Endothelial cell (in vitro differentiated cells): ENCODE measurements at regions not wholly inside any gene's neighbourhood (a gene's known extent, or its start where the extent isn't known, plus 50 kb on each side); places are given as distances from the start of the nearest gene placed in this dataset.
"Not testable (repeated sequence)": the region's sequence is repeated elsewhere in the genome, so short reads cannot be mapped to it uniquely, and the experiment has no call there.

ENCODE experiments used
- DNase-seq: peaks from one replicate; pipeline ENCODE4 v3.0.0; 2021; ENCODE audit warnings: low spot score
- H3K27ac Mint-ChIP-seq: one replicate; pipeline ENCODE4 v1.8.0; 2021; ENCODE audit warnings: mixed read lengths, inconsistent platforms; ENCODE audit not compliant: unreplicated experiment
- H3K27me3 Mint-ChIP-seq: one replicate; pipeline ENCODE4 v1.8.0; 2021; ENCODE audit warnings: mild to moderate bottlenecking, moderate library complexity, mixed read lengths, inconsistent platforms; ENCODE audit not compliant: unreplicated experiment
- H3K36me3 Mint-ChIP-seq: one replicate; pipeline ENCODE4 v1.8.0; 2021; ENCODE audit warnings: mild to moderate bottlenecking, low read depth, mixed read lengths, inconsistent platforms; ENCODE audit not compliant: unreplicated experiment
- H3K4me1 Mint-ChIP-seq: one replicate; pipeline ENCODE4 v1.8.0; 2021; ENCODE audit warnings: mild to moderate bottlenecking, mixed read lengths, inconsistent platforms; ENCODE audit not compliant: unreplicated experiment
- H3K4me3 Mint-ChIP-seq: one replicate; pipeline ENCODE4 v1.8.0; 2021; ENCODE audit warnings: mild to moderate bottlenecking, mixed read lengths, inconsistent platforms; ENCODE audit not compliant: unreplicated experiment
- H3K9me3 Mint-ChIP-seq: one replicate; pipeline ENCODE4 v1.8.0; 2021; ENCODE audit warnings: mixed read lengths, inconsistent platforms; ENCODE audit not compliant: unreplicated experiment
- CTCF ChIP-seq: fragments of 200-600 bp; sonication (generic); IDR thresholded peaks from one replicate; pipeline ENCODE4 v1.5.0; 2021; ENCODE audit warnings: antibody characterized with exemption; ENCODE audit not compliant: unreplicated experiment

- no peak overlapping the region for H3K27ac Mint-ChIP-seq
- H3K27me3 Mint-ChIP-seq, result no peaks in the 10 kb centered on the region
- DNase-seq, result no peak
- no peaks in the 10 kb centered on the region for H3K36me3 Mint-ChIP-seq
- no peaks in the 10 kb centered on the region for H3K4me1 Mint-ChIP-seq
- H3K4me3 Mint-ChIP-seq, result no peak overlapping the region
- TF ChIP-seq CTCF, result no peak
- no peaks in the 10 kb centered on the region for H3K9me3 Mint-ChIP-seq
Measured at GRCh38 chrX:128698573-128699181, 646.5 kb upstream of the ACTRT1 start.

GRCh38 chrX:128691872-128692271, 639.7 kb upstream of the ACTRT1 start:
- no peaks in the 10 kb centered on the region for H3K4me1 Mint-ChIP-seq
- no peaks in the 10 kb centered on the region for H3K9me3 Mint-ChIP-seq
- H3K27ac Mint-ChIP-seq, result no peak overlapping the region
- no peaks in the 10 kb centered on the region for H3K27me3 Mint-ChIP-seq
- no peaks in the 10 kb centered on the region for H3K36me3 Mint-ChIP-seq
- TF ChIP-seq CTCF, result no peak
- H3K4me3 Mint-ChIP-seq, result no peak overlapping the region
- no peak for DNase-seq

- no peak overlapping the region for H3K27ac Mint-ChIP-seq
- H3K27me3 Mint-ChIP-seq, result no peaks in the 10 kb centered on the region
- no peak for DNase-seq
- H3K36me3 Mint-ChIP-seq, result no peaks in the 10 kb centered on the region
- no peaks in the 10 kb centered on the region for H3K9me3 Mint-ChIP-seq
- no peak overlapping the region for H3K4me3 Mint-ChIP-seq
- no peak for TF ChIP-seq CTCF
- H3K4me1 Mint-ChIP-seq, result no peaks in the 10 kb centered on the region
Measured at GRCh38 chrX:128685387-128685786, 633.2 kb upstream of the ACTRT1 start.

GRCh38 chrX:128676651-128677050, 624.4 kb upstream of the ACTRT1 start:
- no peak overlapping the region for H3K27ac Mint-ChIP-seq
- H3K9me3 Mint-ChIP-seq, result no peaks in the 10 kb centered on the region
- H3K27me3 Mint-ChIP-seq, result no peaks in the 10 kb centered on the region
- H3K4me1 Mint-ChIP-seq, result no peaks in the 10 kb centered on the region
- no peak overlapping the region for H3K4me3 Mint-ChIP-seq
- TF ChIP-seq CTCF, result no peak
- no peaks in the 10 kb centered on the region for H3K36me3 Mint-ChIP-seq
- no peak for DNase-seq

GRCh38 chrX:128674326-128675086, 622.3 kb upstream of the ACTRT1 start:
- H3K27me3 Mint-ChIP-seq, DNase-seq, H3K9me3 Mint-ChIP-seq, H3K4me1 Mint-ChIP-seq, H3K36me3 Mint-ChIP-seq, H3K27ac Mint-ChIP-seq, H3K4me3 Mint-ChIP-seq: not testable (repeated sequence)
